Smooth muscle cell (in vitro differentiated cells): ENCODE measurements at regions not wholly inside any gene's neighbourhood (a gene's known extent, or its start where the extent isn't known, plus 50 kb on each side); places are given as distances from the start of the nearest gene placed in this dataset.

Experiments used
- DNase-seq: peaks from one replicate; lab custom pipeline; 2025; ENCODE audit not compliant: unreplicated experiment; lab: John Stamatoyannopoulos, UW
- H2AFZ ChIP-seq: fragments of 200-600 bp; sonication (generic); 2 replicates; pipeline ENCODE4 v1.6.0; 2016; ENCODE audit warnings: antibody characterized with exemption, low read depth, mild to moderate bottlenecking
- H3F3A ChIP-seq: fragments of 200-600 bp; sonication (generic); 2 replicates; pipeline ENCODE4 v1.6.0; 2017; ENCODE audit warnings: antibody characterized with exemption, low read depth
- H3K27ac ChIP-seq: fragments of 200-600 bp; sonication (generic); 2 replicates; pipeline ENCODE4 v1.5.1; 2016; ENCODE audit warnings: low read depth, mild to moderate bottlenecking
- H3K27me3 ChIP-seq: fragments of 200-600 bp; sonication (generic); 2 replicates; pipeline ENCODE4 v1.6.1; 2016; ENCODE audit warnings: low read depth, mild to moderate bottlenecking
- H3K36me3 ChIP-seq: fragments of 200-600 bp; sonication (generic); 2 replicates; pipeline ENCODE4 v1.5.1; 2016; ENCODE audit warnings: low read depth
- H3K4me1 ChIP-seq: fragments of 200-600 bp; sonication (generic); 2 replicates; pipeline ENCODE4 v1.5.1; 2016; ENCODE audit warnings: low read depth
- H3K4me2 ChIP-seq: fragments of 200-600 bp; sonication (generic); 2 replicates; pipeline ENCODE4 v1.6.0; 2016; ENCODE audit warnings: mild to moderate bottlenecking
- H3K4me3 ChIP-seq: fragments of 200-600 bp; sonication (generic); 2 replicates; pipeline ENCODE4 v1.5.1; 2016; ENCODE audit warnings: mild to moderate bottlenecking
- H3K79me2 ChIP-seq: fragments of 200-600 bp; sonication (generic); 2 replicates; pipeline ENCODE4 v1.6.0; 2016; ENCODE audit warnings: low read depth, mild to moderate bottlenecking
- H3K9ac ChIP-seq: fragments of 200-600 bp; sonication (generic); 2 replicates; pipeline ENCODE4 v1.6.0; 2016; ENCODE audit warnings: low read depth
- H3K9me3 ChIP-seq: fragments of 200-600 bp; sonication (generic); replicated peaks from 2 replicates; pipeline ENCODE4 v1.5.1; 2016; ENCODE audit warnings: low read depth
- H4K20me1 ChIP-seq: fragments of 200-600 bp; sonication (generic); 2 replicates; pipeline ENCODE4 v1.6.0; 2016; ENCODE audit warnings: low read depth
- CTCF ChIP-seq: fragments of 200-600 bp; sonication (generic); IDR thresholded peaks from 2 replicates; pipeline ENCODE4 v1.5.1; 2017; ENCODE audit warnings: borderline replicate concordance, mild to moderate bottlenecking, antibody characterized with exemption; ENCODE audit not compliant: insufficient read depth, poor library complexity, severe bottlenecking
- WGBS: methylation state at CpG from one replicate; pipeline ENCODE4 v1.1.7; 2016; ENCODE audit warnings: low lambda C conversion rate; 5-methylcytosine and 5-hydroxymethylcytosine counted together

DNA sequence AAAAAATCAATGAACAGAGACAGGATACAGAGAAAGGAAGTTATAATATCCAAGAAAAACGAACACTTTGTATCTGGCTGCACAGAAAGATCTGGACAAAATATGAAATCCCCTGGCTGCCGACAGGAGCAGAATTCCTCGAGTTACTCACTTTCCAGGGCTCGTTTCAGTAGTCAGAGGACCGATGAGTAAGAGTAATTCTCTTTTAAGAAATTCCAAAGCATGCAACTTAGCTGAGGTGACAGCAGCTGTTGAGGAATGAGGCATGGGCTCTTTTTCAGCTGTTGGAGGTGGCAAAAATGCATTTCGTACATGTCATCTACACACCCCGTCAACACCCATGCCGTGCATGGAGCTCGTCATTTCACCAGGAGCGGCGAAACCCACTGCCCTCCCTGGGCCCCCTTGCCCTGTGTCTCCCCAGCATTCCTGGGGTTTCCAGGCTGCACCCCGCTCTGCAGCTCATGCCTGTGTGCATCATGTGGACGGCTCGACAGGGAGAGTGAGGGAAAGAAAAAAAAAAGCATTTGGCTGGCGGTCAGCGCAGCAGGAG is 210.8 kb upstream of the SMIM21 start:
- Histone ChIP-seq H3K27ac (peak overlapping the region; percentile 93), H3K9ac (peak overlapping the region; percentile 89), H3K27me3 (no peaks in the 10 kb centered on the region), H3K4me2 (peak overlapping the region; percentile 85), H3K79me2 (no peaks in the 10 kb centered on the region), H3K36me3 (no peaks in the 10 kb centered on the region), H4K20me1 (no peaks in the 10 kb centered on the region), H3K9me3 (no peaks in the 10 kb centered on the region), H3K4me3 (peak overlapping the region; percentile 40), H3F3A (peaks cover 7% of the 10 kb centered on the region), H2AFZ (peak overlapping the region; percentile 28), H3K4me1 (peaks cover 3% of the 10 kb centered on the region)
- no peak for DNase-seq
- 14% methylated on average over 16 of the region's 16 CpGs for WGBS
- peak; percentile 18 for TF ChIP-seq CTCF

DNA sequence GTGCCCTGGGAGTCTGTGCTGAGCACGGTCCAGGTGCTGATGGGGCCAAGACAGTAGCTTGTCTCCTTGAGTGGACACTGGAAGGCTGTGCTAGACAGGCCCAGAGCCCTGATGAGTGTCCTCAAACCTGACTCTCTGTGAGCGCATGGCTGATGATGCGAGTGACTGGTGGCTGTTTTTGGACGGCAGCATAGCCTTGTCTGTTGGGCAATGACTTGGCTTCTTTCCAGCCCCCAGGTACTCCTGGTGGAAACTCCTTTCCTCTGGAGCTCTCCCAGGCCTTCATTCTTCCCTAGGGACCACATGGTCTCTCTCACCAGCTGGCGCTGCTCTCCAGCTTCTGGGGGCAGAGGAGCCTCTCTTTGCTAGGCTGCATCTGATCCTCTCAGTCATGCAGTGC is 207.6 kb upstream of the SMIM21 start:
- no peak overlapping the region for H3K9ac ChIP-seq
- DNase-seq, result no peak
- no peak overlapping the region for H3K27ac ChIP-seq
- no peaks in the 10 kb centered on the region for H3K79me2 ChIP-seq
- peaks cover 7% of the 10 kb centered on the region for H3F3A ChIP-seq
- no peaks in the 10 kb centered on the region for H4K20me1 ChIP-seq
- no peak for TF ChIP-seq CTCF
- no peak overlapping the region for H3K4me2 ChIP-seq
- H3K4me3 ChIP-seq, result no peak overlapping the region
- peaks cover 3% of the 10 kb centered on the region for H3K4me1 ChIP-seq
- H2AFZ ChIP-seq, result no peak overlapping the region
- WGBS, result 89% methylated on average over 5 of the region's 5 CpGs
- no peaks in the 10 kb centered on the region for H3K9me3 ChIP-seq
- H3K27me3 ChIP-seq, result no peaks in the 10 kb centered on the region
- H3K36me3 ChIP-seq, result no peaks in the 10 kb centered on the region

- H3K36me3 ChIP-seq, result no peaks in the 10 kb centered on the region
- no peaks in the 10 kb centered on the region for H3K27me3 ChIP-seq
- no peaks in the 10 kb centered on the region for H3F3A ChIP-seq
- no peak overlapping the region for H3K4me3 ChIP-seq
- no peak overlapping the region for H3K4me2 ChIP-seq
- H3K79me2 ChIP-seq, result no peaks in the 10 kb centered on the region
- no peak overlapping the region for H3K9ac ChIP-seq
- no peaks in the 10 kb centered on the region for H3K4me1 ChIP-seq
- TF ChIP-seq CTCF, result no peak
- no peaks in the 10 kb centered on the region for H4K20me1 ChIP-seq
- no peaks in the 10 kb centered on the region for H3K9me3 ChIP-seq
- no peak overlapping the region for H3K27ac ChIP-seq
- 87% methylated on average over 5 of the region's 5 CpGs for WGBS
- DNase-seq, result no peak
- H2AFZ ChIP-seq, result no peak overlapping the region
Observed at GRCh38 chr18:75625966-75626365, 198.5 kb upstream of the SMIM21 start.

DNA sequence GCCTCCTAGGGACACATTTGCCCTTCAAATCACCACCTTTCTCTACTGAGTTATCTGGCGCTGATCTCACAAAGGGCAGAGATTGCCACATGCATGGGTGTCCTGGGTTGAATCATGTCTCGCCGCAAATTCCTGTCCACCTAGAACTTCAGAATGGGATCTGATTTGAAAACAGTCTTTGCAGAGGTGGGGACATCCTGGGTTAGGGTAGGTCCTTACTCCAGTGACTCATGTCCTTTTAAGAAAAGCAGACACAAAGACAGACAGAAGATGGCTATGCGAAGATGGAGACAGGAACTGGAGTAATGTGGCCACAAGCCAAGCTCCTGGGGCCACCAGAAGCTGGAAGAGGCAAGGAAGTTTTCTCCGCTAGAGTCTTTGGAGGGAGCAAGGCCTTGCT is 197.4 kb upstream of the SMIM21 start:
- no peaks in the 10 kb centered on the region for H4K20me1 ChIP-seq
- H3K4me1 ChIP-seq, result no peaks in the 10 kb centered on the region
- no peak overlapping the region for H3K4me2 ChIP-seq
- H3K79me2 ChIP-seq, result no peaks in the 10 kb centered on the region
- no peak overlapping the region for H3K27ac ChIP-seq
- no peaks in the 10 kb centered on the region for H3K36me3 ChIP-seq
- H3K9me3 ChIP-seq, result no peaks in the 10 kb centered on the region
- no peaks in the 10 kb centered on the region for H3F3A ChIP-seq
- H3K4me3 ChIP-seq, result no peak overlapping the region
- H3K27me3 ChIP-seq, result no peaks in the 10 kb centered on the region
- TF ChIP-seq CTCF, result no peak
- H3K9ac ChIP-seq, result no peak overlapping the region
- no peak overlapping the region for H2AFZ ChIP-seq
- no peak for DNase-seq
- WGBS, result 92% methylated on average over 5 of the region's 5 CpGs
